ENCODE measurements at regions not wholly inside any gene's neighbourhood (a gene's known extent, or its start where the extent isn't known, plus 50 kb on each side); places are given as distances from the start of the nearest gene placed in this dataset.
"Not testable (repeated sequence)": the region's sequence is repeated elsewhere in the genome, so short reads cannot be mapped to it uniquely, and the experiment has no call there.

DNA sequence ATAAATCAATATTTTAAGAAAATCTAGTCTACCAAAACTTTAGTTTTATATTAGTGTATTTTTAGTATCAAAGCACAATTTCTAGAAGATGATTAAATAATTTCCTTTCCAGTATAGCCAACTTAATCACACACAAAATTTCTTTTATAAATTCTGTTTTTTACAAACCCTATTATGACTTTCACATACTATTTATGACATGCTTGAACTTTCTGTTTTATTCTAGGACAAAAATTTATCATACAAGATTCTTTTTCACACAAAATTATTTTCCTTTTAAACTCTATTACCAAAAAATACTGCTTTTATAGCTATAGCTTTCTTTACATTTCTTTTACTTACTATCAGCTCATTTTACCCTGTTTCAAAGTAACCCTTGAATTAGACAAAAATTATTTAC, 149.5 kb downstream of the OR13H1 start:
- no peak for DNase-seq (ENCODE audit: low read depth)
- TF ChIP-seq, protein P1, sequence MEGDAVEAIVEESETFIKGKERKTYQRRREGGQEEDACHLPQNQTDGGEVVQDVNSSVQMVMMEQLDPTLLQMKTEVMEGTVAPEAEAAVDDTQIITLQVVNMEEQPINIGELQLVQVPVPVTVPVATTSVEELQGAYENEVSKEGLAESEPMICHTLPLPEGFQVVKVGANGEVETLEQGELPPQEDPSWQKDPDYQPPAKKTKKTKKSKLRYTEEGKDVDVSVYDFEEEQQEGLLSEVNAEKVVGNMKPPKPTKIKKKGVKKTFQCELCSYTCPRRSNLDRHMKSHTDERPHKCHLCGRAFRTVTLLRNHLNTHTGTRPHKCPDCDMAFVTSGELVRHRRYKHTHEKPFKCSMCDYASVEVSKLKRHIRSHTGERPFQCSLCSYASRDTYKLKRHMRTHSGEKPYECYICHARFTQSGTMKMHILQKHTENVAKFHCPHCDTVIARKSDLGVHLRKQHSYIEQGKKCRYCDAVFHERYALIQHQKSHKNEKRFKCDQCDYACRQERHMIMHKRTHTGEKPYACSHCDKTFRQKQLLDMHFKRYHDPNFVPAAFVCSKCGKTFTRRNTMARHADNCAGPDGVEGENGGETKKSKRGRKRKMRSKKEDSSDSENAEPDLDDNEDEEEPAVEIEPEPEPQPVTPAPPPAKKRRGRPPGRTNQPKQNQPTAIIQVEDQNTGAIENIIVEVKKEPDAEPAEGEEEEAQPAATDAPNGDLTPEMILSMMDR (IDR thresholded peaks at IDR 0.05; ENCODE audit: insufficient read depth, low read length, poor library complexity, severe bottlenecking) = no peak
- Histone ChIP-seq H3K4me3 (ENCODE audit: low read depth, low read length) (no peak overlapping the region), H3K36me3 (ENCODE audit: control insufficient read depth, insufficient read depth, low read length) (no peaks in the 10 kb centered on the region), H3K27me3 (ENCODE audit: control insufficient read depth, insufficient read depth, low read length) (no peaks in the 10 kb centered on the region)

DNA sequence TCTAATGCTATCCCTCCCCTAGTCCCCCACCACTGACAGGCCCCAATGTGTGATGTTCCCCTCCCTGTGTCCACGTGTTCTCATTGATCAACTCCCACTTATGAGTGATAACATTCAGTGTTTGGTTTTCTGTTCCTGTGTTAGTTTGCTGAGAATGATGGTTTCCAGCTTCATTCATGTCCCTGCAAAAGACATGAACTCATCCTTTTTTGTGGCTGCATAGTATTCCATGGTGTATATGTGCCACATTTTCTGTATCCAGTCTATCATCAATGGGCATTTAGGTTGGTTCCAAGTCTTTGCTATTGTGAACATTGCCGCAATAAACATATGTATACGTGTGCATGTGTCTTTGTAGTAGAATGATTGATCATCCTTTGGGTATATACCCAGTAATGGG, 153.1 kb downstream of the OR13H1 start:
- not testable (repeated sequence) for H3K4me3 ChIP-seq (ENCODE audit: low read depth, low read length); H3K27me3 ChIP-seq (ENCODE audit: control insufficient read depth, insufficient read depth, low read length); DNase-seq (ENCODE audit: low read depth); H3K36me3 ChIP-seq (ENCODE audit: control insufficient read depth, insufficient read depth, low read length)

DNA sequence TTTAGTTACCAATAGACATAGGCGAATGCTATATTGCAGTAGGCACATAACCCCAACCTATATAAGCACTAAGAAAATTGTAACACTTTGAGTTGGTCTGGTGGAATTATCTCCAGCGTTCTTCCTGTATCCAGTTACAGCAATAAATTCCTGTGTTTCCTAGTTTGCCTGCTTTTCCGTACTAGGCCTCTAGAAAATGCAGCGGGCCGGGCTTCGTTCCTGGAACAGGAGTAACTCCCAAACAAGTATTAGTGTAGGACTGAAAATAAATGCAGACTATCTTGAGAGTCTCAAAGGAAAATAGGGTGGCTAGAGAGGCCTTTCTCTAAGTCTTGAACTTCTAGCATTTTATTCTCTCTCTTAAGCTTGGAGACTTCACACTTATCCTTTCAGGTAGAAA, 159.8 kb downstream of the OR13H1 start:
- H3K4me3 ChIP-seq (ENCODE audit: low read depth, low read length) = no peak overlapping the region
- TF ChIP-seq, protein P1 (IDR thresholded peaks at IDR 0.05; ENCODE audit: insufficient read depth, low read length, poor library complexity, severe bottlenecking) = no peak
- H3K27me3 ChIP-seq (ENCODE audit: control insufficient read depth, insufficient read depth, low read length) = peaks cover under 1% of the 10 kb centered on the region
- DNase-seq (ENCODE audit: low read depth) = no peak
- H3K36me3 ChIP-seq (ENCODE audit: control insufficient read depth, insufficient read depth, low read length) = no peaks in the 10 kb centered on the region

DNA sequence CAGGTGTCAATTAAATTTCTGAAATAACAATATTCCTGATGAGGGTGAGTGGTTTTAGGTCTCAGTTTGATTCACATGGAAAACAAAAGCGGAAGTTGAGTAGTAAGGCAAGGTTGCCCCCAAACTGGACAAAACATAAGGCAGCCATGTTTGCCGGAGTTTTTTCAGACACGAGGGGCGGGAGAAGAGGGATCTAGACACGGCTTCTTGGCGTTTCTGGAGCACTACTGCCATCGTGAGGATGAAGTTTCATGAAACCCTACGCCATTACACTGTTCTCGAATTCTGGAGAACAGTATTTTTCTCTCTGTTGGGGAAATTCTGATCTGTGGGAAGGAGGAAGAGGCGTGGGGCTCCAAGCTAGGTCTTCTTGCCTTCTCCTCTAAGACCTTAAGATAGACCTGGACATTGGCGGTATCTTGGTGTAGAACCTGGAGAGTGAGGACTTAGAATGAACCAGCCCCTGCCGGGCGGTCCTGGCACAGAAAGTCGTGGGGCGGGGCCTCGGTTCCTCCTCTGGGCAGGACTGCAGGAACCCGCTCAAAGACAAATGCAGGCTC, 160.3 kb downstream of the OR13H1 start:
- Histone ChIP-seq H3K4me3 (ENCODE audit: low read depth, low read length) (peak overlapping the region; percentile 24), H3K36me3 (ENCODE audit: control insufficient read depth, insufficient read depth, low read length) (no peaks in the 10 kb centered on the region), H3K27me3 (ENCODE audit: control insufficient read depth, insufficient read depth, low read length) (no peaks in the 10 kb centered on the region)
- TF ChIP-seq, protein P1 (IDR thresholded peaks at IDR 0.05; ENCODE audit: insufficient read depth, low read length, poor library complexity, severe bottlenecking) = peak; percentile 30
- DNase-seq (ENCODE audit: low read depth) = peak; percentile 29

DNA sequence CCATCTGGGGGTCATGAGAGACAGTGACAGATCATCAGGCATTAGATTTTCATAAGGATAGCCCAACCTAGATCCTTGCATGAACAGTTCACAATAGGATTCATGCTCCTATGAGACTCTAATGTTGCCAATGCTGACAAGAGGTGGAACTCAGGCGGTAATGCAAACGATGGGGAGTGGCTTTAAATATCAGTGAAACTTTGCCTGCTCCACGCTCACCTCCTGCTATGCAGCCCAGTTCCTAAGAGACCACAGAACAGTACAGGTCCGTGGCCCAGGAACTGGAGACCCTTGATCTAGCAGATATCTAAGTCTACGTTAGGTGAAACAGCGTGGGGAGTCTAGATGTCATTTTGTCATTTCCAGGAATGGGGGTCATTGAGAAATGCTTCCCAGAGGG, 165.7 kb downstream of the OR13H1 start:
- H3K36me3 ChIP-seq (ENCODE audit: control insufficient read depth, insufficient read depth, low read length) = no peaks in the 10 kb centered on the region
- H3K4me3 ChIP-seq (ENCODE audit: low read depth, low read length) = no peak overlapping the region
- TF ChIP-seq, protein P1 (IDR thresholded peaks at IDR 0.05; ENCODE audit: insufficient read depth, low read length, poor library complexity, severe bottlenecking) = no peak
- DNase-seq (ENCODE audit: low read depth) = no peak
- no peaks in the 10 kb centered on the region for H3K27me3 ChIP-seq (ENCODE audit: control insufficient read depth, insufficient read depth, low read length)

DNA sequence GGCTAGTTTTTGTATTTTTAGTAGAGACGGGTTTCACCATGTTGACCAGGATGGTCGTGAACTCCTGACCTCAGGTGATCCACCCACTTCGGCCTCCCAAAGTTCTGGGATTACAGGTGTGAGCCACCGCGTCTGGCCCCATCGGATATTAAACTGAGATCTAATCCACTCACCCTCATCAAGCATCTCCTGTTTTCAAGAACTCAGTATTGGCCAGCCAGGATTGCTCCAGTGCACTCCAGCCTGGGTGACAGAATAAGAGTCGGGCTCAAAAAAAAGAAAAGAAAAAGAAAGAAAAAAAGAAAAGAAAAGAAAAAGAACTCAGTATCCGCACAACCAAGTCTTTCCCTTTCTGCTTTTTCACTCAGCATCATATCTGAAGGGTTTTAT, 167.6 kb downstream of the OR13H1 start:
- no peak overlapping the region for H3K4me3 ChIP-seq (ENCODE audit: low read depth, low read length)
- TF ChIP-seq, protein P1 (IDR thresholded peaks at IDR 0.05; ENCODE audit: insufficient read depth, low read length, poor library complexity, severe bottlenecking) = no peak

More for the DNA sequence above, 167.6 kb downstream of the OR13H1 start:
- no peaks in the 10 kb centered on the region for H3K27me3 ChIP-seq (ENCODE audit: control insufficient read depth, insufficient read depth, low read length)
- no peak for DNase-seq (ENCODE audit: low read depth)
- H3K36me3 ChIP-seq (ENCODE audit: control insufficient read depth, insufficient read depth, low read length) = no peaks in the 10 kb centered on the region
